ENCODE measurements at regions not wholly inside any gene's neighbourhood (a gene's known extent, or its start where the extent isn't known, plus 50 kb on each side); places are given as distances from the start of the nearest gene placed in this dataset.

DNA sequence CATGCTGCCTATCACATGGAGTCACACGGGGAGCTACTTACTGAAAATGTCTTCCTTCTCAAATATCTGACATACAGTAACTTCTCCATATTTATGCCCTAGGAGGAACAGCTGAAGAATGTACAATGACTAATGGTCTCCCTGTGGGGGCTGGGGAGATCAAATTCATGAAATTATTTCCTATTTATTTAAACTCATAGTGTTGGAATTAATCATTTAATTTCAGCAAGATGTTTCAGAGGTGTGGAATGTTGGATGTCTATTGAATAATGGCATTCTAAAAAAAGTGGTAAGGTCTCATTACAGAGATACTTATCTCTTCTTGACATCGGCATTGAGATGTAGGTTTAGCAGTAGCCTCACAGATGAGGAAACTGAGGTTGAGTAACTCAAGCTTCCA is 214.3 kb upstream of the CDH11 start:
- TF ChIP-seq CTCF (IDR thresholded peaks at IDR 0.05), result no peak
- TF ChIP-seq POLR2A (IDR thresholded peaks at IDR 0.05), result no peak

All from Peyer's patch (tissue), 4 donors.